ENCODE measurements at regions not wholly inside any gene's neighbourhood (a gene's known extent, or its start where the extent isn't known, plus 50 kb on each side); places are given as distances from the start of the nearest gene placed in this dataset.
"Not testable (repeated sequence)": the region's sequence is repeated elsewhere in the genome, so short reads cannot be mapped to it uniquely, and the experiment has no call there.

DNA sequence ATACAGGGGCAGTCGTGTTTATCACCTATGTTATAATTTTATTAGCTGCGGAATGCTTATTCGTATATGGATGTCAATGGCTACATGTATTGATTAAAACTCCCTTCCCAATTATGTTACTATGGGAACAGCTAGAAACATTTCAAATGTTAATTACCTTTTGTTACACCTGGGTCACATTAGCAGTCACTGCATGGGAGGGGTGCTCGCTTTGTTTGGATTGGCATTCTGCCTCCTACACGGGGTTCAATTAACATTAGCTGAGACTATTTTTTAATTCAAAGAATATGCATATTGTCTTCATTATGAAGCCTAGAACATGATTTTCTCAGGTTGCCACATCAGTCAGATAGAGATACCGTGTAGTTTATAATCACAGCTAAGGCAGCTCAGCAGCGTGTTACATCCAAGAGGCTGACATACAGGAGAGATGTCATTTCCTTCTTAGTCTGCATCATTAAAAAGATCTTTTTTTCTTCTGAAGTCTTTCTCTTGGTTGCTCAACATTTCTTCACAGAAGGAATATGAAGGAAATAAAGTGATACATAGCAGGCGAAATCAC lies 76.2 kb upstream of the RPS6KA2 start:
- DNase-seq (ENCODE audit: low read depth, low spot score), result no peak
- in situ Hi-C loops (cut with HindIII; ENCODE audit: low pct_unique_long_range_greater_than_20kb, low sequenced_read_pairs), result no loop called here

DNA sequence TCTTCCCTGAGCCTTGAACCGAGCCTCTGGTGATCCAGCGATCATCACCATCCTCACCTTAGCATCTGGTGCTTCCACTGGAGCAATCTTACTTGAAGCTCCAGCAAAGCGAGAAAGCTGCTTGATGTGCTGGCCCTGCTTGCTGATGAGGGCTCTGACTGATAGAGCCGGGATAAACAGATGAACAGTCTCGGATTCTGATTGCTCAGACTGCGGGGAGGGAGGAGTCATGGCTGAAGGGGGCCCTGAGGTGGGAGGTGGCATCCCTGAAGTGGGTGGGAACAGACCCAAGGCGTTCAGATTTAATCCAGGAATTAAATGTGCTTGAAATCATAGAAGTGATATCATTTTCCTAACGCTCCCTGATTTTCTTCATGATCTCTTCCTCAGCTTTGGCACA lies 74.4 kb upstream of the RPS6KA2 start:
- in situ Hi-C loops (cut with HindIII; ENCODE audit: low pct_unique_long_range_greater_than_20kb, low sequenced_read_pairs); DNase-seq (ENCODE audit: low read depth, low spot score): not testable (repeated sequence)

DNA sequence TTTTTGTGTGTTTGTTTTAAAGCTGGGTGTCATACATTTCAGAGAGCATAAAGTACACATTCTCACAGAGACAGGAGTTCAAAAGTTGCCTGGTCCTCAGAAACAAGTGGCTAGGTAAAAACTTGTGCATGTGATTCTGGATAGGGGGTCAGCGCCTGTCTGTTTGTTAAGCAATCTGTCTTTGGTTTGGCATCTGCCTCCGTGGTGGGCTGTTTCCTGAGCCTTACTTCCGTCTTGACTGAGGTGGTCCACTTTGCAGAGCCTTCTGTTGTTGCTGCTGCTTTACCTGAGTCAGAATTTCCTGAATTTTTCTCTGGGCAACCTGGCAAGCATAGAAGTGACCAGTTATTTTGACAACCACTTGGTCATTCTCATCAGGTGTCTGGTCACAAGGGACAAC lies 73.8 kb upstream of the RPS6KA2 start:
- in situ Hi-C loops (cut with HindIII; ENCODE audit: low pct_unique_long_range_greater_than_20kb, low sequenced_read_pairs); DNase-seq (ENCODE audit: low read depth, low spot score): not testable (repeated sequence)

DNA sequence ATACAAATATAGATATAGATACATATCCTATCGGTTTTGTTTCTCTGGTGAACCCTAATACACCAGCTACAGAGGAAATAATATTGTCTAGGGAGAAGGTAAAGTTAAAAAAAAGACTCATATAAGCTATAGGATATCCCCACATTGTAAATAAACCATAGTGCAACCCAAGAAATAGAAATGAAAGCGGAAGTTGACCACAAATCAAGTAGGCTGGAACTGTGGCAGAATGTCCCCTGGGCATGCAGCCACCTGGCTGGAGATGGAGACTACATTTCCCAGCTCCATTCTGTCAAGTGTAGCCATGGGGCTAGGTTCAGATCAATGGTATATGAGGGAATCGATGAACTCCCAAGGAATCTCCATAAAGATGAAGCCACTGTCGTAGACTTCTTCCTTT lies 70.1 kb upstream of the RPS6KA2 start:
- no peak for DNase-seq (ENCODE audit: low read depth, low spot score)
- in situ Hi-C loops (cut with HindIII; ENCODE audit: low pct_unique_long_range_greater_than_20kb, low sequenced_read_pairs), result no loop called here

DNA sequence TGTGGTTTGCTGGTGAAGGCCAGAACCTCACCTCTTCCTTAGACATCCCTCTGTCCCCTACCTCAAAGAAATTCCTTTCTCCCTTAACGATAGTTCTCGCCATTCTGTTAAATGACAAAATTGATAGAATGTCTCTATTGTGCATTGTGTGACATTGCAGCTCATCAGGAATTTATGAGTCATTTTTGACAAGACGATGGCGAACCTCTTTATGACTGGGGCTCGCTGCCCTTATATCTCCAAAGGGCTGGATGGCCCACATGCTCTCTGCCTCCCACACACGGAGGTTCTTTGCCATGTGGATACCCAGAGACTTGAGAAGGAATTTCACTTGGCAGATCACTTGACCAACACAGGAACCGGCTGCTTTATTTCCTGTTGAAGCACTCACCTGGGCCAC lies 66.8 kb upstream of the RPS6KA2 start:
- DNase-seq (ENCODE audit: low read depth, low spot score), result no peak
- in situ Hi-C loops (cut with HindIII; ENCODE audit: low pct_unique_long_range_greater_than_20kb, low sequenced_read_pairs), result no loop called here

DNA sequence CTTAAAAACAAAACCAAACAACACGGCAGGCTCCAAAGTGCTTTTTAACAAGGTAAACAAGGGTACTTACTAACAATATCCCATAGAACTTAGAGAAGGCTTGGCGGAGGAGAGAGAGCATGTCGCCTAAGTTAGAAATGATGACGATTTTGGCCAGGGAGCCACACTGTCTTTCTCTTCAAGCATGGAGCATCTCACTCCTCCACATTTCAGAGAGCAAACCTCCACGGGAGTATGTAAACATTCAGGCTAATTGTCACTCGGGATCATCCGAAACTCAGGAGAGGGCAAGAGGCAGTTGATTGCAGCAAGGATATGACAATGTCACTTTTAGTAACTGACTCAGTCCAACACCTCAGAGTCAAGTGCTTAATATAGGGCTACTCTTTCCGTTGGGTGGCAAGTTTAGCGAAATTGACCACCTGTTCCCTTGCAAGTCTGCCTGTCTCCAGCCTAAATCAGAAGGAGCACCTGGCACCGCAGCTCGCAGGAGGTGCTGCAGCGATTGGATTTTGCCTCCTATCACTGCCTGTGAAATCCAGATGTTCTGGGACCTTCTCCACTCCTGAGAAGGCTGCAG lies 65.8 kb upstream of the RPS6KA2 start:
- no peak for DNase-seq (ENCODE audit: low read depth, low spot score)
- in situ Hi-C loops (cut with HindIII; ENCODE audit: low pct_unique_long_range_greater_than_20kb, low sequenced_read_pairs), result no loop called here

DNA sequence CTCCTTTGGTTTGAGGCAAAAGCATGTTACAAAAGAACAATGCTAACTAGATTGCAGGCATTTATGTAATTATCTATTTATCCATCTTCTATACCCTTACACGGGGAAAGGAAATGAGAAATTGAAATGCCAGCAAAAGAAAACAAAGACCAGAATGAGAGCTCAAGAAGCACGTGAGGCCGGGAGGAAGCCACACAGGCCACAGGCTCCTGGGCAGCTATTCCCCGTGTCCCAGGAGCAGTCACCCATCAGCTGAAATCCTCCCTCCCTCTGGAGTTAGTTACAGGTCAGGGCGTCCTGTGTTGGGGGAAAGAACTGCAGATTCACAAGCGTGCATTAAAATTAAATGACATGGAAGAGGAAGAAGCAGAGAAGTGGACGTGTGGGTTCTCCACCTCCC lies 64.7 kb upstream of the RPS6KA2 start:
- in situ Hi-C loops (cut with HindIII; ENCODE audit: low pct_unique_long_range_greater_than_20kb, low sequenced_read_pairs), result no loop called here
- DNase-seq (ENCODE audit: low read depth, low spot score), result no peak

DNA sequence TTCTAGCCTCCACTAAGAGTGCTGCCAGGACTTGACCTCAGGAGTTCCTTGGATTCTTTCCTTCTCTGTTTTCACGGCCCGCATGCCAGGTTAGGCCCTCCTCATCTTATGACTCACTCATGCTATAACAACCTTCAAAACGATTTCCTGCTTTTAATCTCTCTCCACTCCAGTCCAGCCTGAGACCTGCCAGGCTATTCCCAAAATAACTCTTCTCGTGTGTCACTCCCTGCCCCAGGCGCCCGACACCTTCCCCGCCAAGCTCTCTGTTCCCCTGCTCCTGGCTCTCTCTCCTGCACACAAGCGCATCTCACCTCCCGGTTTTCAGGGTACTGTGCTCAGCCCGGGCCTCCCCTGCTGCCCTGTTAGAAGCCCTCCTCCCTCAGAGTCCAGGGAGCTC lies 64.1 kb upstream of the RPS6KA2 start:
- no peak for DNase-seq (ENCODE audit: low read depth, low spot score)

DNA sequence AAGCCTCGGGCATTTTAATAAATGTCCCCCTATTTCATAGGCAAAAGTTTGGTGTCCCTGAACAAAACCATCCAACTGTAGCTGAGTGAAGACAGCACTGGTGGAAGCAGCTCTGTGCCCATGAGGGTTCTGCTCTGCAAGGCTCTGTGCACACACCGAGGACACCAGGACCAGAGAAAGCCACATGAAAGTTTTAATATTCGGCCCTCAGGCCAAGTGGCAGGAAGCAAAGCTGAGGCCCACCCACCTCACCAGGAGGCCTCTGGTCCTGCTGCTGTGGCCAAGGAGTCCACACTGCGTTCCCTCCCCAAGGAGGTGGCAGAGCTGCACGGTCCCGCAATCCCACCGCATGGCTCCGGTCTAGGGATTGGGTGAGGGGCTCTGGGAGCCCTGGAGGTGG lies 62.6 kb upstream of the RPS6KA2 start:
- in situ Hi-C loops (cut with HindIII; ENCODE audit: low pct_unique_long_range_greater_than_20kb, low sequenced_read_pairs), result no loop called here
- DNase-seq (ENCODE audit: low read depth, low spot score), result no peak

More for the DNA sequence above, 64.1 kb upstream of the RPS6KA2 start:
- in situ Hi-C loops (cut with HindIII; ENCODE audit: low pct_unique_long_range_greater_than_20kb, low sequenced_read_pairs), result no loop called here

DNA sequence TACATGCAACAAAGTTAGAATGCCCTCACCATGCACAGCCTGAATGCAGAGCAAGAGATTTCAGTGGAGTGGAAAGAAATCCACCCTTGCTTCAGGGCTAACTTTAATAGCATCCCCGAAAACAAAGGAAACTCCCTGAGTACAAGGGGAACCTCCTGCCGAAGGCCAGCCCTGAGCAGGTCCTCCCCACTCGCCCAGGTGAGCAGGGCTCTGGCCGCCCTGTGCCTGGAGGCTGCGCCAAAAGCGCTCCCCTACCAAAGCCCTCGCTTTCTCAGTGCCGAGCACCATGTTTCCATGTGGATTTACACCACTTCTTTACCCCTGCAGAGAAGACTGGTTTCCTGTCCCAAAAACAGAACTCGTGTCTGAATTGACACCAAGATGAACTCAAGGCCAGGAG lies 61.9 kb upstream of the RPS6KA2 start:
- no peak for DNase-seq (ENCODE audit: low read depth, low spot score)
- in situ Hi-C loops (cut with HindIII; ENCODE audit: low pct_unique_long_range_greater_than_20kb, low sequenced_read_pairs), result no loop called here

DNA sequence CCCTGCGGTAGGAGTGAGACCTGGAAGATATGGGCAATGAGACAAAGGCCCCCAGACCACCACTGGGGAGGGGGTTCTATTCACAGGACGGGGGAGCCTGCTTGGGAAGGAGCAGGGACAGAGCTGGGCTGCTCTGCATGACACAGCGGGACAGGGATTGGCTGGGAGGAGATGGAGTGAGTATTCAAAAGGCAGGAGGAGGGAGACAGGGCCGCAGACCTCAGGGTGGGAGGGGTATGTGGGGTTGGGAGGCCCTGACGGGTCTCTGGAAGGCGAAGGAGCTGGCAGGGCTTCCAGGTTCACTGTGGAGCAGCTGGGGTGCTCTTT lies 60.8 kb upstream of the RPS6KA2 start:
- no peak for DNase-seq (ENCODE audit: low read depth, low spot score)
- in situ Hi-C loops (cut with HindIII; ENCODE audit: low pct_unique_long_range_greater_than_20kb, low sequenced_read_pairs), result no loop called here

DNA sequence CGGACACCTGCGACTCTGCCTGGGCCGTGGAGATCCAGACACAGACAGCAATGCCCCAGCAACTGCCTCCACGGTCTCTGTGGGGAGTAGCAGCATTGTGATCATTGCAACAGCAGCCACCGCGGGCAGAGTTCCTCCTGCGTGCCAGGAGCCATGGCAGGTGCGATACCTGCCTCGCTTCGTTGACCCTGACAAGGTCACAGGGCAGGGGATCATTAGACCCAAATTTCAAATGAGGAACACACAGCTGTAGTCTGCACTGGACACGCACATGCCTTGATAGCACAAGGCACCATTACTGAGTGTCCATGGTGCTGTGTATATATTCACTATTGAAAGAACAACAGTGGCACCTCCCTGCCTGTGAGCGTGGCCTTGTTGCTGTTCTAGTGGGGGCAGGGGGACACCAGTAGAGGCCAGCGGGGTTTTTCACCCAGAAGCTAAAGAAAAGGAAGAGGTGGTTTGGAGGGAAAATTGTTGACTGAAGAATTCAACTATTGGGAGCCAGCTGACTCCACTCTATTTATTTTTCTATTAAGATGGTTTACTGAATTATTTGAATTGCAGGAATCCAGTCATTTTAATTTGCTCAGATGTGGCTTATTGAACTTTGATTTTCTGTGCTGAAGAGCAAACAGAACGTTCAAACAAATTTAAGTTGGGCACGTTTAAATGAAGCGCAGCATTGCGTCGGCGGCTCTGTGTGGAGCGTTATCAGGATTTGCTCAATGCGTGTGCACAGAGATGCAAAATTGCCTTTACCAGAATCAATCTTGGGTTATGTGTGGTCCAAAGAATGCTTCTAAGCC lies 60.2 kb upstream of the RPS6KA2 start:
- in situ Hi-C loops (cut with HindIII; ENCODE audit: low pct_unique_long_range_greater_than_20kb, low sequenced_read_pairs), result no loop called here
- DNase-seq (ENCODE audit: low read depth, low spot score), result no peak

DNA sequence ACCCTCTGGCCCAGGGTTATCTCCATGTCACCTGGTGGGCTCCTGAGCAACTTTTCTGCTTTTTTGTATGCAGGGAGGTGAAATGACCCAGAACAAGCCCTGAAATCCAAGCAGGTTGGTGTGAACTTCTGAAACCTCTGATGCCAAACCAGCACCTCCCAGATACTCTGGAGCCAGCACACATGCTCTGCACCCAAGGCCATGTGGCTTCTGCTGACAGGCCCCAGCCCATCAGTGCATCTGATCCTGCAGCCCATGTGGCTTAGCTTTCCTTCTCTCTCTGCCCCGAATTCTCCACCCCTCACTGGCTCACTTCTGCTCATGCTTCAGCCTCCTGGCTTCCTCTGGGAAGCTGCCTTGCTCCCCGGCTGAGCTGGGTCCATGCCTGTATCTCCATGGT lies 59.3 kb upstream of the RPS6KA2 start:
- DNase-seq (ENCODE audit: low read depth, low spot score), result no peak
- in situ Hi-C loops (cut with HindIII; ENCODE audit: low pct_unique_long_range_greater_than_20kb, low sequenced_read_pairs), result no loop called here

DNA sequence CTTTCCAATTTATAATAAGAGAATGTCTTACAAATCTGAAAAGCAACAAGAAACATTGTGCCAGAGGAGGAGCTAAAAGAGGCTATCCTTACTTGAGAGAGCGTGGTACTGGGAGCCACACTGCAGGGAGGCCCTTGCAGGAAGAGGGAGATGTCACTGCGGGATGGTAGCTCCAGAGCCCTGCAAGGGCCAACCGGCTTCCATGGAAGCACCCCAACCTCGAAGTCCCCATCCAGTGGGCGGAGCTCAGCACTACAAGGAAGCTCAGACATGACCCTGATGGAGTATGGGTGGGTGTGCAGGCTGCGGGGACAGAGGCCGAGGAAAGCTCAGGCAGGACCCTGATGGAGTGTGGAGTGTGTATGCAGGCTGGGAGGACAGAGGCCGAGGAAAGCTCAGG lies 57.8 kb upstream of the RPS6KA2 start:
- in situ Hi-C loops (cut with HindIII; ENCODE audit: low pct_unique_long_range_greater_than_20kb, low sequenced_read_pairs), result no loop called here
- no peak for DNase-seq (ENCODE audit: low read depth, low spot score)

DNA sequence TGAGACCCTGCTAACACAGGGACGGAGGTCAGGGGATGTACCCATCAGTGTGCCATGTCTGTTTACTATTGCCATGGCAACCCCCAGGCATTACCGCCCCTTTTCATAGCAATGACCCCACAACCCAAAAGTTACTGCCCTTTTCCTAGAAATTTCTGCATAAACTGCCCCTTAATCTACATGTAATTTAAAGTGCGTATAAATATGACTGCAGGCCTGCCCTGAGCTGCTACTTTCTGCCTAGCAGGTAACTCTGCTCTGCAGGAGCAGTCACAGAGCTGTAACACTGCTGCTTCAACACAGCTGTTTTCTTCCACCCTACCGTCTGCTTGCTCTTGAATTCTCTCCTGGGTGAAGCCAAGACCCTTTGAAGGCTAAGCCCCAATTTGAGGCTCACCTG lies 57.1 kb upstream of the RPS6KA2 start:
- DNase-seq (ENCODE audit: low read depth, low spot score), result no peak
- in situ Hi-C loops (cut with HindIII; ENCODE audit: low pct_unique_long_range_greater_than_20kb, low sequenced_read_pairs), result no loop called here

DNA sequence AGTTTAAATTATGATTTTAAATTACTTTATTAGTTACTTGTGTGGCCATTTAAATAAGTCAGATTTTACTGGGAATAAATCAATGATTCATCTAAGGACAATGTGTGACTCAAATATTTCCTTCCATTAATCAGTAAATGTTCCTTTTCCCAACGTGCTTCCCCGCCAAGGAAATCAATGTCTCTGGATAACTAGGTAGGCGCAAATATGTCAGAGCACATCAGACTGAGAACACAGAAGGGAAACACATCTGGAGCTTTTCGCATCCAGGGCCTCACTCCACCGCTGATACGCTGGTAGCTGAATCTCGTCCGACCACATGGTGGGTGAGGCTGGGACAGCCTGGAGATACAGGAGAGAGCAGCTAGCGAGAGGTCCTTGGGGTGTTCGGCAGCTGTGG lies 56.4 kb upstream of the RPS6KA2 start:
- in situ Hi-C loops (cut with HindIII; ENCODE audit: low pct_unique_long_range_greater_than_20kb, low sequenced_read_pairs), result no loop called here
- no peak for DNase-seq (ENCODE audit: low read depth, low spot score)

DNA sequence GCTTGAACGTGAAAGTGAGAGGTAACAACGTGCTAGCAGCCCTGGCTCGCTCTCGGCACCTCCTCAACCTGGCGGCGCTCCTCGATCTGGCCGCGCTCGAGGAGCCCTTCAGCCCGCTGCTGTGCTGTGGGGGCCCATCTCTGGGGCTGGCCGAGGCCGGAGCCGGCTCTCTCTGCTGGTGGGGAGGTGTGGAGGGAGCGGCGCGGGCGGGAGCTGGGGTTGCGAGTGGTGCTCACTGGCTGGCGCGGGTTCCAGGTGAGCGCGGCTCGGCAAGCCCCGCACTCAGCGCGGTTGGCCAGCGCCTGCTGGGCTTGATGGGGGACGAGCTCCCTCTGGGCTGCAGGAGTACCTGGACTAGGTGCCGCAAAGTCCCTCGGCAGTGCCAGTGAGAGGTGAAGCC lies 52.5 kb upstream of the RPS6KA2 start:
- in situ Hi-C loops (cut with HindIII; ENCODE audit: low pct_unique_long_range_greater_than_20kb, low sequenced_read_pairs), result no loop called here
- DNase-seq (ENCODE audit: low read depth, low spot score), result no peak

DNA sequence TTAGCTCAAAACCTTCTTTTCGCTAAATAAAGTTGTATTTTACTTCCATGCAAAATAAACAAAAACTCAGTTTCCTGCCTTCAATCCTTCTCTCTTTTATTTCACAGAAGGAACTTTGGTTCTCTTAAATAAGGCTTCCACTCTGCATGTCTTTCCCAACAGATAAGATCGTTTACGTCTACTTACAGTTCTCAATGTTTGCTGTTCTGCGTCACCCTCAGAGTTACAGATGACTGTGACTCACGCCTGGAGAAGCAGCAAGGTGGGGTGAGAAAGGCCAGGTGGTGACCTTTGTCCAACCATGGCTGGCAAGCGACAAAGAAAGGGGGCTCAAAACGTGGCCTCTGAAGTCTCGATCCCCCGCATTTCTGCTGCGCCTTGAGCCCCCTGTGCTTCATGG lies 51.4 kb upstream of the RPS6KA2 start:
- DNase-seq (ENCODE audit: low read depth, low spot score), result no peak
- in situ Hi-C loops (cut with HindIII; ENCODE audit: low pct_unique_long_range_greater_than_20kb, low sequenced_read_pairs), result no loop called here

DNA sequence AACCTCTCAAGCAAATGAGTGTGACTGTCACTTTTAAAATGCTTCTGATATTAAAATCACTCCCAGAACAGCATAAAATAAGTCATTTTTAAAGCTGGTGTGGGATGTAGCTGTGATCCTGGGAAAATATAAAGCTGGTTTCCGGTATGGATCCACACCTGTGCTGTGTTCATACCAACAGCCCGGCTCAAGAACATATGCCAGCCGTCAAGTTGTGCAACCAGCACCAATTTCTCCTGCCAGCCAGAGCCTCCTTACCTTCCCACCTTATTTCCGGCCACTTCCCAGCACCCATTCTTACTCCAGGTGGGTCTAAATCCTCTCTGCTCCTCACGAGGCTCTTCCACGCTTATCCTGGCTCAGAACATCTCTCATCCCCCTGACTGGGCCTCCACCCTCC lies 50.9 kb upstream of the RPS6KA2 start:
- in situ Hi-C loops (cut with HindIII; ENCODE audit: low pct_unique_long_range_greater_than_20kb, low sequenced_read_pairs), result no loop called here
- DNase-seq (ENCODE audit: low read depth, low spot score), result no peak

All from SK-MEL-5 (cell line).